HEK293 (cell line): ENCODE measurements at regions not wholly inside any gene's neighbourhood (a gene's known extent, or its start where the extent isn't known, plus 50 kb on each side); places are given as distances from the start of the nearest gene placed in this dataset.

Experiments used
- CTCF ChIA-PET: fragments of 350-600 bp; formaldehyde crosslinking; extraction: SDS; loops from one replicate; lab custom pipeline; 2021; ENCODE audit warnings: antibody characterized with exemption; lab: Yijun Ruan, JAX
- POLR2A ChIA-PET: fragments of 300-600 bp; formaldehyde crosslinking; extraction: SDS; loops from one replicate; lab custom pipeline; 2020; ENCODE audit warnings: antibody characterized with exemption, inconsistent platforms; lab: Yijun Ruan, JAX
- H3K27ac ChIP-seq: fragments of 200-500 bp; sonication (Bioruptor generic); 2 replicates; pipeline ENCODE4 v1.5.1; 2014; ENCODE audit warnings: low read depth, low read length, control low read depth, inconsistent platforms; ENCODE audit errors: extremely low read depth
- H3K36me3 ChIP-seq, 2 experiments: fragments of 200-500 bp in 1 of 2; sonication (Bioruptor generic) in 1 of 2; 1 replicate in 1 of 2; 2 replicates in 1 of 2; pipeline ENCODE4 v1.5.1; 2014 to 2017; ENCODE audit warnings: inconsistent platforms in 2 of 2, low read length in 2 of 2; ENCODE audit not compliant: control insufficient read depth in 2 of 2, insufficient read depth in 1 of 2
- H3K4me1 ChIP-seq: fragments of 200-500 bp; sonication (Bioruptor generic); 2 replicates; pipeline ENCODE4 v1.5.1; 2014; ENCODE audit warnings: mild to moderate bottlenecking, low read length, inconsistent platforms; ENCODE audit not compliant: control insufficient read depth, insufficient read depth
- H3K4me3 ChIP-seq: 2 replicates; pipeline ENCODE4 v1.5.1; 2011; ENCODE audit warnings: low read depth, mild to moderate bottlenecking, control low read depth, low read length, moderate library complexity
- H3K9me3 ChIP-seq: fragments of 200-500 bp; sonication (Bioruptor generic); 2 replicates; pipeline ENCODE4 v1.5.1; 2014; ENCODE audit warnings: low read depth, low read length, inconsistent platforms; ENCODE audit not compliant: control insufficient read depth, insufficient read depth
- PRDM1 ChIP-seq: fragments of 450-650 bp; formaldehyde crosslinking; IDR thresholded peaks from 2 replicates; pipeline ENCODE4; 2016; ENCODE audit warnings: missing biosample characterization, missing genetic modification characterization
- REPIN1 ChIP-seq: fragments of 450-650 bp; formaldehyde crosslinking; IDR thresholded peaks from 2 replicates; pipeline ENCODE4 v1.5.1; 2017; ENCODE audit warnings: missing biosample characterization, missing genetic modification characterization, low read depth
- YY1 ChIP-seq: fragments of 450-650 bp; formaldehyde crosslinking; IDR thresholded peaks from 2 replicates; pipeline ENCODE4 v1.5.1; 2018; ENCODE audit warnings: missing biosample characterization, missing genetic modification characterization
- ZFP3 ChIP-seq: fragments of 450-650 bp; formaldehyde crosslinking; IDR thresholded peaks from 2 replicates; pipeline ENCODE4 v1.5.1; 2016; ENCODE audit warnings: low read depth, missing biosample characterization, missing genetic modification characterization
- ZNF132 ChIP-seq: fragments of 450-650 bp; formaldehyde crosslinking; IDR thresholded peaks from 2 replicates; pipeline ENCODE4 v1.5.1; 2017; ENCODE audit warnings: missing biosample characterization, missing genetic modification characterization, borderline replicate concordance
- ZNF324 ChIP-seq: fragments of 450-650 bp; formaldehyde crosslinking; IDR thresholded peaks from 2 replicates; pipeline ENCODE4 v1.5.1; 2016; ENCODE audit warnings: missing biosample characterization, missing genetic modification characterization
- ZNF48 ChIP-seq: fragments of 450-650 bp; formaldehyde crosslinking; IDR thresholded peaks from 2 replicates; pipeline ENCODE4 v1.5.1; 2016; ENCODE audit warnings: missing biosample characterization, missing genetic modification characterization
- ZNF664 ChIP-seq: fragments of 450-650 bp; formaldehyde crosslinking; IDR thresholded peaks from 2 replicates; pipeline ENCODE4 v1.5.1; 2016; ENCODE audit warnings: missing biosample characterization, missing genetic modification characterization
- ZNF670 ChIP-seq: fragments of 450-650 bp; formaldehyde crosslinking; IDR thresholded peaks from 2 replicates; pipeline ENCODE4 v1.5.1; 2016; ENCODE audit warnings: missing biosample characterization, missing genetic modification characterization, low read depth
- ZNF747 ChIP-seq: fragments of 450-650 bp; formaldehyde crosslinking; IDR thresholded peaks from 2 replicates; pipeline ENCODE4 v1.5.1; 2016; ENCODE audit warnings: missing biosample characterization, missing genetic modification characterization
- ZNF76 ChIP-seq: fragments of 450-650 bp; formaldehyde crosslinking; IDR thresholded peaks from 2 replicates; pipeline ENCODE4; 2016; ENCODE audit warnings: low read depth, missing biosample characterization, missing genetic modification characterization, borderline replicate concordance
- ZNF768 ChIP-seq: fragments of 450-650 bp; formaldehyde crosslinking; IDR thresholded peaks from 2 replicates; pipeline ENCODE4 v1.5.1; 2018; ENCODE audit warnings: missing biosample characterization, mild to moderate bottlenecking, missing genetic modification characterization
- ZNF791 ChIP-seq: fragments of 450-650 bp; formaldehyde crosslinking; IDR thresholded peaks from 2 replicates; pipeline ENCODE4 v1.5.1; 2016; ENCODE audit warnings: missing biosample characterization, missing genetic modification characterization
- TF ChIP-seq, protein P1 (sequence below): fragments of 450-650 bp; formaldehyde crosslinking; IDR thresholded peaks from 2 replicates; pipeline ENCODE4 v1.5.1; 2016; ENCODE audit warnings: missing biosample characterization, missing genetic modification characterization
- TF ChIP-seq, protein P2 (sequence below): fragments of 450-650 bp; formaldehyde crosslinking; IDR thresholded peaks from 2 replicates; pipeline ENCODE4 v1.5.1; 2016; ENCODE audit warnings: missing biosample characterization, missing genetic modification characterization
- TF ChIP-seq, protein P3 (sequence below): fragments of 450-650 bp; formaldehyde crosslinking; IDR thresholded peaks from 2 replicates; pipeline ENCODE4 v1.5.1; 2016; ENCODE audit warnings: missing biosample characterization, missing genetic modification characterization, low read depth
- TF ChIP-seq, protein P4 (sequence below): fragments of 450-650 bp; formaldehyde crosslinking; IDR thresholded peaks from 2 replicates; pipeline ENCODE4 v1.5.0; 2017; ENCODE audit warnings: missing biosample characterization, missing genetic modification characterization, borderline replicate concordance
- TF ChIP-seq, protein P5 (sequence below): fragments of 450-650 bp; formaldehyde crosslinking; IDR thresholded peaks from 2 replicates; pipeline ENCODE4 v1.5.1; 2016; ENCODE audit warnings: missing biosample characterization, missing genetic modification characterization
- TF ChIP-seq, protein P6 (sequence below): fragments of 450-650 bp; formaldehyde crosslinking; IDR thresholded peaks from 2 replicates; pipeline ENCODE4 v1.5.1; 2016; ENCODE audit warnings: missing biosample characterization, missing genetic modification characterization
- TF ChIP-seq, protein P7 (sequence below): fragments of 450-650 bp; formaldehyde crosslinking; IDR thresholded peaks from 2 replicates; pipeline ENCODE4 v1.5.1; 2016; ENCODE audit warnings: missing biosample characterization, missing genetic modification characterization, borderline replicate concordance

DNA sequence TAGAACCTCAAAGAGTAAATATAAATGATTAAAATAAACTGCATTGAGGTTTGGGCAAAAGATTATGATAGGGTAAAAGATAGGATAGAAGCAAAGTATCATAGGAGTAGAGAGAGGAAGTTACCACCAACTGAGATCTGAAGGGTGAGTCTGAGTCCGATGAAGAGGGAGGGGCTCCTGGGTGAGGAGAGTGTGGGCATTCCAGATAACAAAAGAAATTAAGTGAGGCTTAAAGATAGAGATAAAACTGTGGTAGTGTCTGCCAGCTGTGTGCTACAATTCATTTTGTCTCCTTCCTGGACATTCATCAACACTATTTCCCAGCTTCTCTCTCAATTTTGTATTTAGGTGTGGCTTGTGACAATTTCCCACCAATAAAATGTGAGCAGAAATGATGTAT, 343.0 kb upstream of the PLSCR5 start:
- Histone ChIP-seq H3K27ac (no peak overlapping the region), H3K9me3 (no peaks in the 10 kb centered on the region)
- TF ChIP-seq, protein P1, sequence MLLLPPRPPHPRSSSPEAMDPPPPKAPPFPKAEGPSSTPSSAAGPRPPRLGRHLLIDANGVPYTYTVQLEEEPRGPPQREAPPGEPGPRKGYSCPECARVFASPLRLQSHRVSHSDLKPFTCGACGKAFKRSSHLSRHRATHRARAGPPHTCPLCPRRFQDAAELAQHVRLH = no peak
- TF ChIP-seq PRDM1 (tag by site-specific recombination) (no peak), ZFP3 (no peak), REPIN1 (tag by site-specific recombination) (no peak)
- TF ChIP-seq, all 188 proteins: peak for 0
- ChIA-PET CTCF (no interaction called here), POLR2A (no interaction called here)
- H3K4me3 ChIP-seq = no peak overlapping the region
- H3K36me3 ChIP-seq = no peaks in the 10 kb centered on the region
- no peaks in the 10 kb centered on the region for H3K4me1 ChIP-seq

DNA sequence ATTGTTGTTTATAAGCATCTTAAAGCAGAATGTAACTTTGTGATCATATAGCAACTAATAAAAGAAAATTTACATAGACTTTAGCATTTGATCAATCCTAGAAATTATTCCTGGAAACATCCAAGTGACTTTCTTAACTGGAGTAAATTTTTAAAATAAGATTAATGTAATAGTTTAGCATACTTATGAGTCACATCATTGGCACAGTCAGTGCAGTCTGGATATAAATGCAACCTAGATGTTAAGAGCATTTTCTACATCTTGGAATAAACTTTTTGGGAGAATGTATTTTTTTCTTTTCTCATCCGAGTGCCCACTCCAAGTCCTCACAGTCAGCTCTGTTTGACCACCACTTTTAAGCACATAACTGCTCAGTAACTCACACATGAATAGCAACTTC, 324.6 kb upstream of the PLSCR5 start:
- TF ChIP-seq ZNF76 (tag by site-specific recombination) (no peak), ZNF132 (tag by site-specific recombination) (no peak), ZNF747 (no peak), ZNF791 (no peak), ZNF664 (tag by site-specific recombination) (no peak), YY1 (tag by site-specific recombination) (no peak)
- TF ChIP-seq, protein P2, sequence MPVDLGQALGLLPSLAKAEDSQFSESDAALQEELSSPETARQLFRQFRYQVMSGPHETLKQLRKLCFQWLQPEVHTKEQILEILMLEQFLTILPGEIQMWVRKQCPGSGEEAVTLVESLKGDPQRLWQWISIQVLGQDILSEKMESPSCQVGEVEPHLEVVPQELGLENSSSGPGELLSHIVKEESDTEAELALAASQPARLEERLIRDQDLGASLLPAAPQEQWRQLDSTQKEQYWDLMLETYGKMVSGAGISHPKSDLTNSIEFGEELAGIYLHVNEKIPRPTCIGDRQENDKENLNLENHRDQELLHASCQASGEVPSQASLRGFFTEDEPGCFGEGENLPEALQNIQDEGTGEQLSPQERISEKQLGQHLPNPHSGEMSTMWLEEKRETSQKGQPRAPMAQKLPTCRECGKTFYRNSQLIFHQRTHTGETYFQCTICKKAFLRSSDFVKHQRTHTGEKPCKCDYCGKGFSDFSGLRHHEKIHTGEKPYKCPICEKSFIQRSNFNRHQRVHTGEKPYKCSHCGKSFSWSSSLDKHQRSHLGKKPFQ = no peak
- TF ChIP-seq, protein P3, sequence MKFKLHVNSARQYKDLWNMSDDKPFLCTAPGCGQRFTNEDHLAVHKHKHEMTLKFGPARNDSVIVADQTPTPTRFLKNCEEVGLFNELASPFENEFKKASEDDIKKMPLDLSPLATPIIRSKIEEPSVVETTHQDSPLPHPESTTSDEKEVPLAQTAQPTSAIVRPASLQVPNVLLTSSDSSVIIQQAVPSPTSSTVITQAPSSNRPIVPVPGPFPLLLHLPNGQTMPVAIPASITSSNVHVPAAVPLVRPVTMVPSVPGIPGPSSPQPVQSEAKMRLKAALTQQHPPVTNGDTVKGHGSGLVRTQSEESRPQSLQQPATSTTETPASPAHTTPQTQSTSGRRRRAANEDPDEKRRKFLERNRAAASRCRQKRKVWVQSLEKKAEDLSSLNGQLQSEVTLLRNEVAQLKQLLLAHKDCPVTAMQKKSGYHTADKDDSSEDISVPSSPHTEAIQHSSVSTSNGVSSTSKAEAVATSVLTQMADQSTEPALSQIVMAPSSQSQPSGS (tag by site-specific recombination) = no peak
- TF ChIP-seq, protein P4, sequence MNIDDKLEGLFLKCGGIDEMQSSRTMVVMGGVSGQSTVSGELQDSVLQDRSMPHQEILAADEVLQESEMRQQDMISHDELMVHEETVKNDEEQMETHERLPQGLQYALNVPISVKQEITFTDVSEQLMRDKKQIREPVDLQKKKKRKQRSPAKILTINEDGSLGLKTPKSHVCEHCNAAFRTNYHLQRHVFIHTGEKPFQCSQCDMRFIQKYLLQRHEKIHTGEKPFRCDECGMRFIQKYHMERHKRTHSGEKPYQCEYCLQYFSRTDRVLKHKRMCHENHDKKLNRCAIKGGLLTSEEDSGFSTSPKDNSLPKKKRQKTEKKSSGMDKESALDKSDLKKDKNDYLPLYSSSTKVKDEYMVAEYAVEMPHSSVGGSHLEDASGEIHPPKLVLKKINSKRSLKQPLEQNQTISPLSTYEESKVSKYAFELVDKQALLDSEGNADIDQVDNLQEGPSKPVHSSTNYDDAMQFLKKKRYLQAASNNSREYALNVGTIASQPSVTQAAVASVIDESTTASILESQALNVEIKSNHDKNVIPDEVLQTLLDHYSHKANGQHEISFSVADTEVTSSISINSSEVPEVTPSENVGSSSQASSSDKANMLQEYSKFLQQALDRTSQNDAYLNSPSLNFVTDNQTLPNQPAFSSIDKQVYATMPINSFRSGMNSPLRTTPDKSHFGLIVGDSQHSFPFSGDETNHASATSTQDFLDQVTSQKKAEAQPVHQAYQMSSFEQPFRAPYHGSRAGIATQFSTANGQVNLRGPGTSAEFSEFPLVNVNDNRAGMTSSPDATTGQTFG (tag by site-specific recombination) = no peak
- CTCF ChIA-PET = no interaction called here
- H3K4me3 ChIP-seq = no peak overlapping the region
- H3K4me1 ChIP-seq = no peaks in the 10 kb centered on the region
- no peaks in the 10 kb centered on the region for H3K36me3 ChIP-seq
- H3K9me3 ChIP-seq = no peaks in the 10 kb centered on the region
- H3K27ac ChIP-seq = no peak overlapping the region
- POLR2A ChIA-PET = no interaction called here

DNA sequence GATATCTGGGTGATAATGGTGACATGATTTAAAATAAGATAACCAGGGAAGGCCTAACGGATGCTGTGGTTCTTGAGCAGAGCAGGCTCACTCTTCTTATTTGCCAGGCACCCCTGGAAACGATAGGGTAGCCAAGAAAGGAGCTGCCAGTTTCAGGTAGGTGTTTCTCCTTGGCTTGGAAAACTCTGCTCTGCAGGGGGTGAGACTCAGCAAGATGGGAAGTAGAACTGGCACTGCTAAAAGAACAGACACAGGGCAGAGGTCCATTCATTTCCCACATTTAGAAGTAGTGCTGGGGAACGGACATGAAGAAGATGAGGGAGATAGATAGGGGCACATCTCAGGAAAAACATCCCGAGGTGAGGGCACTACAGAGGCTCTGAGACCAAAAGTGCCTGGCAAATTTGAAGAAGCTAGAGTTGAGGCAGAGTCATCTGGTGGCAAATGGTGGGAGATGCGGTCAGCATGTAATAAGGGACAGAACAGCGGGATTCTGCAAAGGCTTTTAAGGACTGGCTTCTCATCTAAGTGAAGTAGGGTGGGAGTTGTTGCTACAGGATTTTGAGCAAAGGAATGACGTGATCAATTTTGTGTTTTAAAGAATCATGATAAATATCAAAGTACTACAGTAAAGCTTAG, 323.4 kb upstream of the PLSCR5 start:
- POLR2A ChIA-PET = no interaction called here
- no peak overlapping the region for H3K4me3 ChIP-seq
- TF ChIP-seq ZNF670 (tag by site-specific recombination) (no peak), ZNF324 (no peak), ZNF48 (tag by site-specific recombination) (no peak), ZNF768 (no peak)
- TF ChIP-seq, protein P5, sequence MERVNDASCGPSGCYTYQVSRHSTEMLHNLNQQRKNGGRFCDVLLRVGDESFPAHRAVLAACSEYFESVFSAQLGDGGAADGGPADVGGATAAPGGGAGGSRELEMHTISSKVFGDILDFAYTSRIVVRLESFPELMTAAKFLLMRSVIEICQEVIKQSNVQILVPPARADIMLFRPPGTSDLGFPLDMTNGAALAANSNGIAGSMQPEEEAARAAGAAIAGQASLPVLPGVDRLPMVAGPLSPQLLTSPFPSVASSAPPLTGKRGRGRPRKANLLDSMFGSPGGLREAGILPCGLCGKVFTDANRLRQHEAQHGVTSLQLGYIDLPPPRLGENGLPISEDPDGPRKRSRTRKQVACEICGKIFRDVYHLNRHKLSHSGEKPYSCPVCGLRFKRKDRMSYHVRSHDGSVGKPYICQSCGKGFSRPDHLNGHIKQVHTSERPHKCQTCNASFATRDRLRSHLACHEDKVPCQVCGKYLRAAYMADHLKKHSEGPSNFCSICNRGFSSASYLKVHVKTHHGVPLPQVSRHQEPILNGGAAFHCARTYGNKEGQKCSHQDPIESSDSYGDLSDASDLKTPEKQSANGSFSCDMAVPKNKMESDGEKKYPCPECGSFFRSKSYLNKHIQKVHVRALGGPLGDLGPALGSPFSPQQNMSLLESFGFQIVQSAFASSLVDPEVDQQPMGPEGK (tag by site-specific recombination) = no peak
- TF ChIP-seq, protein P6, sequence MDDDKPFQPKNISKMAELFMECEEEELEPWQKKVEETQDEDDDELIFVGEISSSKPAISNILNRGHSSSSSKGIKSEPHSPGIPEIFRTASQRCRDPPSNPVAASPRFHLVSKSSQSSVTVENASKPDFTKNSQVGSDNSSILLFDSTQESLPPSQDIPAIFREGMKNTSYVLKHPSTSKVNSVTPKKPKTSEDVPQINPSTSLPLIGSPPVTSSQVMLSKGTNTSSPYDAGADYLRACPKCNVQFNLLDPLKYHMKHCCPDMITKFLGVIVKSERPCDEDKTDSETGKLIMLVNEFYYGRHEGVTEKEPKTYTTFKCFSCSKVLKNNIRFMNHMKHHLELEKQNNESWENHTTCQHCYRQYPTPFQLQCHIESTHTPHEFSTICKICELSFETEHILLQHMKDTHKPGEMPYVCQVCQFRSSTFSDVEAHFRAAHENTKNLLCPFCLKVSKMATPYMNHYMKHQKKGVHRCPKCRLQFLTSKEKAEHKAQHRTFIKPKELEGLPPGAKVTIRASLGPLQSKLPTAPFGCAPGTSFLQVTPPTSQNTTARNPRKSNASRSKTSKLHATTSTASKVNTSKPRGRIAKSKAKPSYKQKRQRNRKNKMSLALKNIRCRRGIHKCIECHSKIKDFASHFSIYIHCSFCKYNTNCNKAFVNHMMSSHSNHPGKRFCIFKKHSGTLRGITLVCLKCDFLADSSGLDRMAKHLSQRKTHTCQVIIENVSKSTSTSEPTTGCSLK = no peak
- TF ChIP-seq, protein P7, sequence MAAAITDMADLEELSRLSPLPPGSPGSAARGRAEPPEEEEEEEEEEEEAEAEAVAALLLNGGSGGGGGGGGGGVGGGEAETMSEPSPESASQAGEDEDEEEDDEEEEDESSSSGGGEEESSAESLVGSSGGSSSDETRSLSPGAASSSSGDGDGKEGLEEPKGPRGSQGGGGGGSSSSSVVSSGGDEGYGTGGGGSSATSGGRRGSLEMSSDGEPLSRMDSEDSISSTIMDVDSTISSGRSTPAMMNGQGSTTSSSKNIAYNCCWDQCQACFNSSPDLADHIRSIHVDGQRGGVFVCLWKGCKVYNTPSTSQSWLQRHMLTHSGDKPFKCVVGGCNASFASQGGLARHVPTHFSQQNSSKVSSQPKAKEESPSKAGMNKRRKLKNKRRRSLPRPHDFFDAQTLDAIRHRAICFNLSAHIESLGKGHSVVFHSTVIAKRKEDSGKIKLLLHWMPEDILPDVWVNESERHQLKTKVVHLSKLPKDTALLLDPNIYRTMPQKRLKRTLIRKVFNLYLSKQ (tag by site-specific recombination) = no peak

More for the DNA sequence above, 323.4 kb upstream of the PLSCR5 start:
- Histone ChIP-seq H3K36me3 (no peaks in the 10 kb centered on the region), H3K9me3 (no peaks in the 10 kb centered on the region), H3K27ac (no peak overlapping the region), H3K4me1 (no peaks in the 10 kb centered on the region)
- CTCF ChIA-PET = interaction anchor here (0.6 kb wide), 1 partner anchor 9 kb away, joined by 3 read pairs; no protein-coding TSS in a partner anchor
